Activated CD4-positive, alpha-beta T cell treated with anti-CD3 and anti-CD28 coated beads, Interleukin-2, amount 10 ng/mL, durations not matched to agents 7 days and 5 days (primary cell): ENCODE measurements at regions not wholly inside any gene's neighbourhood (a gene's known extent, or its start where the extent isn't known, plus 50 kb on each side); places are given as distances from the start of the nearest gene placed in this dataset.
"Not testable (repeated sequence)": the region's sequence is repeated elsewhere in the genome, so short reads cannot be mapped to it uniquely, and the experiment has no call there.

Source experiments
- CTCF ChIA-PET: fragments of 350-600 bp; sonication (Branson Sonifier 250); formaldehyde crosslinking; loops from one replicate; lab custom pipeline; 2021; ENCODE audit warnings: antibody characterized with exemption; lab: Charles Lee
- POLR2A ChIA-PET: fragments of 350-600 bp; sonication (Branson Sonifier 250); formaldehyde crosslinking; loops from one replicate; lab custom pipeline; 2021; ENCODE audit warnings: antibody characterized with exemption; lab: Charles Lee
- DNase-seq: peaks from one replicate; pipeline ENCODE4 v3.0.0-alpha.2; 2020
- H3K27ac Mint-ChIP-seq: one replicate; pipeline ENCODE4 v1.8.0; 2021; ENCODE audit warnings: mild to moderate bottlenecking, moderate library complexity, mixed read lengths
- H3K27me3 Mint-ChIP-seq: one replicate; pipeline ENCODE4 v1.8.0; 2021; ENCODE audit warnings: mixed read lengths
- H3K36me3 Mint-ChIP-seq: one replicate; pipeline ENCODE4 v1.8.0; 2021; ENCODE audit warnings: low read depth, mixed read lengths
- H3K4me1 Mint-ChIP-seq: one replicate; pipeline ENCODE4 v1.8.0; 2021; ENCODE audit warnings: mixed read lengths
- H3K4me3 Mint-ChIP-seq: one replicate; pipeline ENCODE4 v1.8.0; 2021; ENCODE audit warnings: mild to moderate bottlenecking, moderate library complexity, mixed read lengths
- H3K9me3 Mint-ChIP-seq: one replicate; pipeline ENCODE4 v1.8.0; 2021; ENCODE audit warnings: mixed read lengths

GRCh38 chr1:88499671-88500070 lies 184.4 kb upstream of the PKN2 start:
- ChIA-PET POLR2A (no interaction called here), CTCF (interaction anchor here (0.6 kb wide), 1 partner anchor 393 kb away, joined by 5 read pairs; no protein-coding TSS in a partner anchor)
- no peaks in the 10 kb centered on the region for H3K4me1 Mint-ChIP-seq
- no peaks in the 10 kb centered on the region for H3K9me3 Mint-ChIP-seq
- H3K27ac Mint-ChIP-seq, result no peak overlapping the region
- no peak for DNase-seq
- H3K36me3 Mint-ChIP-seq, result no peaks in the 10 kb centered on the region
- no peak overlapping the region for H3K4me3 Mint-ChIP-seq
- peaks cover 3% of the 10 kb centered on the region for H3K27me3 Mint-ChIP-seq

GRCh38 chr1:88502886-88503285 lies 181.2 kb upstream of the PKN2 start:
- Mint-ChIP-seq H3K27me3 (peaks cover 3% of the 10 kb centered on the region), H3K9me3 (no peaks in the 10 kb centered on the region), H3K36me3 (no peaks in the 10 kb centered on the region), H3K4me1 (no peaks in the 10 kb centered on the region), H3K27ac (peak overlapping the region; percentile 33), H3K4me3 (no peak overlapping the region)
- POLR2A ChIA-PET, result interaction anchor here (0.6 kb wide), 1 partner anchor 49 kb away, joined by 6 read pairs; no protein-coding TSS in a partner anchor
- no peak for DNase-seq
- CTCF ChIA-PET, result no interaction called here

- no peaks in the 10 kb centered on the region for H3K9me3 Mint-ChIP-seq
- POLR2A ChIA-PET, result no interaction called here
- H3K36me3 Mint-ChIP-seq, result no peaks in the 10 kb centered on the region
- CTCF ChIA-PET, result no interaction called here
- peaks cover 3% of the 10 kb centered on the region for H3K27me3 Mint-ChIP-seq
- no peak overlapping the region for H3K4me3 Mint-ChIP-seq
- H3K4me1 Mint-ChIP-seq, result no peaks in the 10 kb centered on the region
- H3K27ac Mint-ChIP-seq, result no peak overlapping the region
- no peak for DNase-seq
Observed at GRCh38 chr1:88503646-88504045, 180.4 kb upstream of the PKN2 start.

- no peak overlapping the region for H3K4me3 Mint-ChIP-seq
- ChIA-PET POLR2A (no interaction called here), CTCF (no interaction called here)
- no peak overlapping the region for H3K27ac Mint-ChIP-seq
- no peaks in the 10 kb centered on the region for H3K36me3 Mint-ChIP-seq
- no peaks in the 10 kb centered on the region for H3K4me1 Mint-ChIP-seq
- no peak for DNase-seq
- peaks cover 3% of the 10 kb centered on the region for H3K27me3 Mint-ChIP-seq
- H3K9me3 Mint-ChIP-seq, result no peaks in the 10 kb centered on the region
Observed at GRCh38 chr1:88504601-88505000, 179.5 kb upstream of the PKN2 start.

GRCh38 chr1:88509379-88509778 lies 174.7 kb upstream of the PKN2 start:
- no peaks in the 10 kb centered on the region for H3K36me3 Mint-ChIP-seq
- DNase-seq, result no peak
- H3K27me3 Mint-ChIP-seq, result peaks cover 4% of the 10 kb centered on the region
- H3K4me3 Mint-ChIP-seq, result no peak overlapping the region
- ChIA-PET POLR2A (no interaction called here), CTCF (no interaction called here)
- no peaks in the 10 kb centered on the region for H3K4me1 Mint-ChIP-seq
- no peak overlapping the region for H3K27ac Mint-ChIP-seq
- H3K9me3 Mint-ChIP-seq, result no peaks in the 10 kb centered on the region

- Mint-ChIP-seq H3K4me3 (no peak overlapping the region), H3K9me3 (no peaks in the 10 kb centered on the region), H3K27me3 (peaks cover 5% of the 10 kb centered on the region), H3K4me1 (no peaks in the 10 kb centered on the region), H3K36me3 (no peaks in the 10 kb centered on the region), H3K27ac (no peak overlapping the region)
- POLR2A ChIA-PET, result interaction anchor here (0.6 kb wide), 1 partner anchor 35 kb away, joined by 3 read pairs; no protein-coding TSS in a partner anchor
- CTCF ChIA-PET, result no interaction called here
- no peak for DNase-seq
Observed at GRCh38 chr1:88514544-88515060, 169.5 kb upstream of the PKN2 start.

GRCh38 chr1:88517499-88517898 lies 166.6 kb upstream of the PKN2 start:
- CTCF ChIA-PET, POLR2A ChIA-PET, H3K9me3 Mint-ChIP-seq, DNase-seq, H3K27ac Mint-ChIP-seq, H3K36me3 Mint-ChIP-seq, H3K4me1 Mint-ChIP-seq, H3K4me3 Mint-ChIP-seq: not testable (repeated sequence)
- H3K27me3 Mint-ChIP-seq, result peaks cover 14% of the 10 kb centered on the region

GRCh38 chr1:88519156-88519555 lies 164.9 kb upstream of the PKN2 start:
- peaks cover 15% of the 10 kb centered on the region for H3K27me3 Mint-ChIP-seq
- H3K4me1 Mint-ChIP-seq, result no peaks in the 10 kb centered on the region
- H3K36me3 Mint-ChIP-seq, result no peaks in the 10 kb centered on the region
- H3K9me3 Mint-ChIP-seq, result no peaks in the 10 kb centered on the region
- ChIA-PET POLR2A (no interaction called here), CTCF (no interaction called here)
- DNase-seq, result no peak
- no peak overlapping the region for H3K4me3 Mint-ChIP-seq
- H3K27ac Mint-ChIP-seq, result no peak overlapping the region

GRCh38 chr1:88523854-88524528 lies 160.1 kb upstream of the PKN2 start:
- ChIA-PET POLR2A (no interaction called here), CTCF (interaction anchor here (0.6 kb wide), 1 partner anchor 92 kb away, joined by 3 read pairs; no protein-coding TSS in a partner anchor)
- H3K27me3 Mint-ChIP-seq, result peaks cover 16% of the 10 kb centered on the region
- no peak overlapping the region for H3K4me3 Mint-ChIP-seq
- H3K36me3 Mint-ChIP-seq, result no peaks in the 10 kb centered on the region
- no peaks in the 10 kb centered on the region for H3K4me1 Mint-ChIP-seq
- no peak overlapping the region for H3K27ac Mint-ChIP-seq
- no peaks in the 10 kb centered on the region for H3K9me3 Mint-ChIP-seq
- DNase-seq, result no peak

- Mint-ChIP-seq H3K4me1 (no peaks in the 10 kb centered on the region), H3K4me3 (no peak overlapping the region), H3K9me3 (no peaks in the 10 kb centered on the region), H3K27me3 (peaks cover 16% of the 10 kb centered on the region), H3K27ac (no peak overlapping the region), H3K36me3 (no peaks in the 10 kb centered on the region)
- CTCF ChIA-PET, result no interaction called here
- no peak for DNase-seq
- POLR2A ChIA-PET, result no interaction called here
Observed at GRCh38 chr1:88526456-88526855, 157.6 kb upstream of the PKN2 start.

GRCh38 chr1:88528792-88529191 lies 155.3 kb upstream of the PKN2 start:
- CTCF ChIA-PET, result no interaction called here

GRCh38 chr1:88529581-88529980 lies 154.5 kb upstream of the PKN2 start:
- H3K4me3 Mint-ChIP-seq, result no peak overlapping the region
- DNase-seq, result no peak
- no peaks in the 10 kb centered on the region for H3K36me3 Mint-ChIP-seq
- no peak overlapping the region for H3K27ac Mint-ChIP-seq
- ChIA-PET POLR2A (no interaction called here), CTCF (no interaction called here)
- no peaks in the 10 kb centered on the region for H3K4me1 Mint-ChIP-seq
- no peaks in the 10 kb centered on the region for H3K9me3 Mint-ChIP-seq
- H3K27me3 Mint-ChIP-seq, result peaks cover 8% of the 10 kb centered on the region

More at GRCh38 chr1:88528792-88529191, 155.3 kb upstream of the PKN2 start:
- Mint-ChIP-seq H3K4me1 (no peaks in the 10 kb centered on the region), H3K36me3 (no peaks in the 10 kb centered on the region), H3K27ac (no peak overlapping the region), H3K9me3 (no peaks in the 10 kb centered on the region), H3K4me3 (no peak overlapping the region), H3K27me3 (peaks cover 10% of the 10 kb centered on the region)
- DNase-seq, result no peak
- POLR2A ChIA-PET, result no interaction called here

GRCh38 chr1:88530246-88530645 lies 153.8 kb upstream of the PKN2 start:
- H3K4me1 Mint-ChIP-seq, result no peaks in the 10 kb centered on the region
- H3K4me3 Mint-ChIP-seq, result no peak overlapping the region
- ChIA-PET CTCF (no interaction called here), POLR2A (no interaction called here)
- DNase-seq, result no peak
- H3K27me3 Mint-ChIP-seq, result peaks cover 8% of the 10 kb centered on the region
- H3K27ac Mint-ChIP-seq, result no peak overlapping the region
- no peaks in the 10 kb centered on the region for H3K36me3 Mint-ChIP-seq
- no peaks in the 10 kb centered on the region for H3K9me3 Mint-ChIP-seq

GRCh38 chr1:88537787-88538186 lies 146.3 kb upstream of the PKN2 start:
- Mint-ChIP-seq H3K4me1 (no peaks in the 10 kb centered on the region), H3K36me3 (no peaks in the 10 kb centered on the region), H3K27ac (no peak overlapping the region), H3K9me3 (no peaks in the 10 kb centered on the region), H3K4me3 (no peak overlapping the region), H3K27me3 (peaks cover 9% of the 10 kb centered on the region)
- DNase-seq, result no peak
- POLR2A ChIA-PET, result no interaction called here
- CTCF ChIA-PET, result no interaction called here
